GM18511 (cell line): ENCODE measurements at regions not wholly inside any gene's neighbourhood (a gene's known extent, or its start where the extent isn't known, plus 50 kb on each side); places are given as distances from the start of the nearest gene placed in this dataset.
"Not testable (repeated sequence)": the region's sequence is repeated elsewhere in the genome, so short reads cannot be mapped to it uniquely, and the experiment has no call there.

Experiments
- ATAC-seq: cut with Tn5 transposase; IDR thresholded peaks from one replicate; pipeline ENCODE4 v1.9.1; 2021; ENCODE audit warnings: mild to moderate bottlenecking, moderate library complexity; ENCODE audit not compliant: unreplicated experiment

DNA sequence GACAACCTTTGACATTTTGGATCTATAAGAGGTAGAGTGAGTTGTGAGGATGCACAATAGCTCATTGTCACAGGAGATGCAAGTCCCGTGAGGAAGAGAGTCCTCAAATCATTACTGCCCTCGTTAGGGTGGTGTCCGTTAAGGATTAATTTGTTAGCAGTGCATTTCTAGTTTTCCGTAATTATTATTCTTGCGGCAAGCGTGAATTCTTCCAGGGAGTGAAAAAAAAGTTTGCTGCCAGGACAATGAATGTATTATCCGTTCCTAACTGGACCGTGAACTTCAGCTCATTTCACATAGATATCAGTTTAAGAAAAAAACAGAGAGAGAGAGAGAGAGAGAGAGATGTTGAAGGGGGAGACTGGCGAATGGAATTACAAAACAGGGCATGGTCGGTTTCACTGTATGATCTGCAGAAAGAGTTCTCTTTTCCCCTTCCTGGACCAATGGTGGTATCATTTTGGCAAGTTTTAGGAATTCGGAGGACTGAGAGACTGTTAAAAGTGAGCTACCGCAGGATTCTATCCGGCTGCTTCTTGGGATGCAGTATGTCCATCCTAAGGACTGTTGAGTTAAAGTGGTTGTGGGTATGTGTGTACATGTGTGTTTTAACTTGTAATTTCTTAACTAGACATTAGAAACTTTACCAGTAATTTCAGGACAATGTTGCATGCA, 216.0 kb upstream of the NFIA start:
- no peak for ATAC-seq

DNA sequence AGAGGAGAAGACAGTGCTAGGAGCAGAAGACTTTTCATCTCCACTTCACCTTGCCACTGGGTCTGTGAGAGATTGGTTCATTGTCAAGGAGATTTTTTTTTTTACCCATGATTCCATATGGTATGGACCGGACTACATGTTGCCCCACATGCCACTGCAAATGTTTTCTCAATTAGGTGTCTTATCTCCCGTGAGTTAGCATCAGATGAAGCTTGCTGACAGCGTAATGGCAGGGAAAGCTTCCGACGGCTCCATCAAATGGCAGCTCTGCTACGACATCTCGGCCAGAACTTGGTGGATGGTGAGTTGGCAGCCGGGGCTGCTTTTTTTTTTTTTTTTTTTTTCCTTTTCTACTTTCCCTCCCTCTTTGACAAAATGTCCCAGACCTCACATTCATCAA, 217.2 kb upstream of the NFIA start:
- no peak for ATAC-seq

DNA sequence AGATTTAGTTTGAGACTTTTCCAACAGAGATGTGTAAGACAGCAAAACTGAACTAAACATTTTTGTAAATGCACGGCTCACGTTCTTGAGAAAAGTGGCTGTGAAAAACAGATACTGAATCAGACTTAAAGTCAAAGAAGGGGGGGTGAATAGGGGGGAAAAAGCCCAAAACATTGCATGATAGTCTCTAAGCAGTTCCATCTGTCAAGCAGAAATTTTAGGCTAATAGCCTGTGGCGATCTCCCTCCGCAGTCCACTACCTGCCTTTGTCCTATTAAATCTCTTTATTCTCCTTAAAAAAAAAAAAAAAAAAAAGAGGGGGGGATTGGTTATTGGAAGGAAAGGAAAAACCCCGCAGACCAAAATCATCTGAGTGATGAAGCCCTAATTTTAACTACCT, 217.6 kb upstream of the NFIA start:
- no peak for ATAC-seq

DNA sequence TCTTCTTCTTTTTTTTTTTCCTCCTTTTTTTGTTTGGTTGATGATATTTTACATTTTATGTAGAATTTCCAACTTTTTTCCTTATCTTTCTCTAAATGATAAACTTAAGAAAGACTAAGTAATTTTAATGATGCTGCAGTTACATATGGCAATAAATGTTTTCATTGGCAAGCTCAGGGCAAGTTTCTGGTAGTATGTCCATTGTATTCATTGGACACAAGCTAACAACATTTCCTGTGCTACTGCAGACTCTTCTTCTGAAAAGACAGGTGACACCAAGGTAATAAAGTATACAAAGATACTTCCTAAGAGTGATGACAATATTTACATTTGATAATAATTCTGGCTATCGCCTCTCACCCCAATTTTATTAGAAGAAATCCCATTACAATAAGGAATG, 219.2 kb upstream of the NFIA start:
- no peak for ATAC-seq

DNA sequence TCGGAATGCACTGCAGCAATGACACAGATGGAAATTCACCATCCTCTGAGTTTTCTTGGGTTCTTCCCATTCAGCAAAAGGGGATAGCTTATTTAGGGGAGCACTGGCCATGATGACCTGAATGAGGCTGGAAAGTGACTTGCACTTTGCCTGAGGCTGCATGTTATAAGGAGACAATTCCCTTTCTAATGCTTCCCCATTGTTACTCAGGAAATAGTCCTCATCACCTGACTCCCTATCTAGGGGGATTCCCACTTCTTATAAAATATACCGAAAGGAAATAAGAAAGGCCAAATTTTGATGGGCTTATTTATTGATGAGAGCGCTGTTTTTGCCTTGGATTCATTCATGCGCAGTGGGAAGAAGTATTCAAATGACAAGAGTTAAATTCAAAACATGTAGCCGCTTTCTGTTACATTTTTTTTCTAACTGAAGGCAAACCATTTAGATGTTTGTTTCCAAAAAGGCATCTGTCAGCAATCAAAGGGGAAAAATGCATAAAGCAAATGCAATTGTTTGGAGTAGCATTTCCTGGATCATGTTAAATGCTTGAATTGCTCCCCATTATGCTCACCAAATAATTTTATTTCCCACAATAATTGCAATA, 220.3 kb upstream of the NFIA start:
- ATAC-seq, result no peak

DNA sequence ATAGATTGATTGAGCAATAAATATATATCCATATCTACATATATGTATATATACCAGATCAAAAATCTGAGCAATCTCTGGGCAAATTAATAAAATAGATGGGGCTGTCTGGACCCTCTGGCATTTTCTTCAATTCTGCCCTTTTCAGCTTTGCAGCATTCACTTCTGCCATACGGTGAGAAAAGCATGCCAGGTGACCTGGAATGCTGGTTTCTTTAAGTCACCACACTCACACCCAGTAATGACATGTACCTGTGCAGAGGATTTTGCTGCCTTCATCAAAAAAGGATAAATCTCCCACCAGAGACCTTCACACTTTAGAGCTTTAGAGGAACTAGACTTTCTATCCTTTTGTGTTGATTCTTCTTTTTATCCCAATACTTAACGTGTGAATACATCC, 223.2 kb upstream of the NFIA start:
- no peak for ATAC-seq

DNA sequence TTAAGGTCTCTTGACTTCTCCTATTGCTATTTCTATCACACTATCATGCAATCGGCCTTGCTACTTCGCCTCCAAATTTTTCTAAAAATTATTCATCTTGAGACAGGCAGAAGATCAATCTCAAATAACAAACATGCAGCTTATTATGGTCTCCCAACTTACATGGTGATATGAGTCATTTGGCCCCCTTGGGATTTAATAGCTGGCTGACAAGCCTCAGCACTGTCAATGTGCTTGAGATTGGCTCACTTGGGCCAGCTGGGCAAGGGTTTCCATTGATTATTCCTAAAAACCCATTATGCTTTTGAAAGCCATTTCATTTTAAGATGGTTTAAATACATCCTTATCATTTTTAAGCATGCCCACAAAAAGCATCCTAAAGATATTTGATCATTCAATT, 224.5 kb upstream of the NFIA start:
- no peak for ATAC-seq

DNA sequence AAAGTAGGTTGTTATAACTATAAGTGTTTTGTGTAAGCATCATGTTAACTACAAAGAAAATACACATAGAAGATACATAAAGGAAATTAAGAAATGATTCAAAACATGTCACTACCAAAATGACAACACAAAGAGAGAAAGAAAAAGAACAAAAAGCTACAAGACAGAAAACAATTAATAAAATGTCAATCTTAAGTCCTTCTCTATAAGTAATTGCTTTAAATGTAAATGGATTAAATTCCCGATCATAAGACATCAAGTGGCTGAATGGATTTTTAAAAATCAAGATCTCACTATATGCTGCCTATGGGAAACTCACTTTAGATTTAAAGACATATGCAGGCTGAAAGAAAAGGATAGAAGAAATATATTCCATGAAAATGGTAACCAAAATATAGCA, 232.3 kb upstream of the NFIA start:
- no peak for ATAC-seq

DNA sequence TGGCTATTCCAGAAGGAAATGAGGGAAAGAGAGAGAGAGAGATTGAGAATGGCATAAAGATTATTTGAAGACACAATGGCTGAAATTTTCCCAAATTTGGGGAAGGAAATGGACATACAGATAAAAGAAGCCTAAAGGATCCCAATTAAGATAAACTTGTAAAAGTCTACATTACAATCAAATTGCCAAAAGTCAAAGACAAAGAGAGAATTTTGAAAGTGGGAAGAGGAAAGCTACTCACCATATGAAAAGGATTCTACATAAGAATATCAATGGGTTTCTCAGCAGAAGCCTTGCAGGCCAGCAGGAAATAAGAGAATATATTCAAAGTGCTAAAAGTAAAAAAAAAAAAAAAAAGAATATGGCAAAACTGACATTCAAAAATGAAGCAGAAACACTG, 233.0 kb upstream of the NFIA start:
- ATAC-seq, result no peak

DNA sequence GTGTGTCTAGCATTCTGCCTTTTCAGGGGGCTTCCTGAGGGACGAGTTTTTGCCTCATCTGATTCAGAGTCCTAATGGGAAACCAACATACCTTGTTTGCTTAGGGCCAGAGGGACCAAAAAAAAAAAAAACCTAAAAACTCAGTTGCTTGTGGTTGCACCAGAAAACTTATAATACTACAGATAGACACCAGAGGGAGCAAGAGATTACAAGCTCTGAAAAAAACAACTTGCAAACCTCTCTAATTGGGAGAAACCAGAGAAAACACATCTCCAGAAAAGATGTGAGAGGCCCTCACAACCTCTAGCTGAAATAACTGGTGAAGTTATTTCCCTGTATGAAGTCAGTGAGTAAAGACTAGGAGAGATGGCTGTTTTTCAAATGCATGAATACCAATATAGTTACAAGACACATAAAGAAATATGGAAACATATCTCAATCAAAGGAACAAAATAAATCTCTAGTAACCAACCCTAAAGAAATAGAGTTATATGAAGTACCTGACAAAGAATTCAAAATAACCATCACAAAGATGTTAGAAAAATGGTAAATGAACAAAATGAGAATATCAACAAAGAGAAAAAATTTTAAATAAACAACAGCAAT, 233.7 kb upstream of the NFIA start:
- ATAC-seq, result no peak

DNA sequence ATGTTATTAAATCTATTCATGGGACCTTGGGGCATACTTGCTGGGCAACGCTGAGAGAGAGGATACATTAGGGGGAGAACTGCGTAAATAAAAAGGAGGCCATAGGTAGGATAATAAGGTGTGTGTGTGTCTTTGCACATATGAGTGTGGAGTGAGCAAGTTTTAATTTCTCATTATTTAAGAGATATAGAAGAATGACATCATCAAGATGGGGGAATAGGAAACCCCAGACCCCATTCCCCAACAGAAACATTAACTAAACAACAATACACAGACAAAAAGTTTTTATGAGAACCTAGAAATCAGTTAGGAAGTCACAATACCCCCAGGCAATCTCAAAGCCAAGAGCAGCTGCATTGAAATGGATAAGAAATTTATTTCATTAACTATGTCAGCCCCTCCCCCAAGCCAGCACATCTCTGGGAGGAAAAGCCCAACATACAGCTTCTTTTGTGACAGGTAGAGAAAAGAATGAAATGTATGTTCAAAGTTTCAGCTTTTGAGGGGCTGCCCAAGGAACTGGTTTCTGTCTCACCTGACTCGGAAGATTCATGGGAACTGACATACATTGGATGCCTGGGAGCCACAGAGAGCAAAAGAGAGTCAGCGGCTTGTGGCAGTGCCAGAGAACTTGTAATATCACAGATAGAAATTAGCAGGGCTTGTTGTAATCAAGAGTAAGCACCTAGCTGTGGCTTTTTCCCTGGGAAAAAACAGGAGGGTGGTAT, 234.3 kb upstream of the NFIA start:
- no peak for ATAC-seq

DNA sequence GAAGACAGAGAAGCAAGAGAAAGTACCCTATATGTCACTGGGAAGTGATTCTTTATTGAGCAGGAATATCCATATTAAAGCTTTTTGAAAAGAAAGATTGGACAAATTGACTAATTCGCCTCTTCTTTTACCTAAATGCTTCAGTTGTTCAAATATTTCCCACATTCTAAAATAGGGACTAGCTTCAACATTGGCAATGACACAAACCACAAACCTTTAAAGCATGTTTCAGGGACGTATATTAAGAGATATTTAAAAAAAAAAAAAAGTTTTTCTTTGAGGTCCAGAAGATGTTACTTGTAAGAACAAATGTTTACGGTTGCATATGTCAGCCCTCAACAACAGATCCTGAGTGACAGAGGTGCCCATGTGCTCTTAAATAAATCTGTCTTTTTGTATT, 235.0 kb upstream of the NFIA start:
- no peak for ATAC-seq

DNA sequence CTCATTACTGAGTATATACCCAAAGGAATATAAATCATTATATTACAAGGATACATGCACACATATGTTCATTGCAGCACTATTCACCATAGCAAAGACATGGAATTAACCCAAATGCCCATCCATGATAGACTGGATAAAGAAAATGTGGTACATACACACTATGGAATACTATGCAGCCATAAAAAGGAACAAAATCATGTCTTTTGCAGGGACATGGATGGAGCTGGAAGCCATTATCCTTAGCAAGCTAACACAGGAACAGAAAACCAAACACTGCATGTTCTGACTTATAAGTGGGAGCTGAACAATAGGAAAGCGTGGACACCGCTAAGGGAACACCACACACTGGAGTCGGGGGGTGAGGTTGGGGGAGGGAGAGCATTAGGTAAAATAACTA, 236.7 kb upstream of the NFIA start:
- not testable (repeated sequence) for ATAC-seq

DNA sequence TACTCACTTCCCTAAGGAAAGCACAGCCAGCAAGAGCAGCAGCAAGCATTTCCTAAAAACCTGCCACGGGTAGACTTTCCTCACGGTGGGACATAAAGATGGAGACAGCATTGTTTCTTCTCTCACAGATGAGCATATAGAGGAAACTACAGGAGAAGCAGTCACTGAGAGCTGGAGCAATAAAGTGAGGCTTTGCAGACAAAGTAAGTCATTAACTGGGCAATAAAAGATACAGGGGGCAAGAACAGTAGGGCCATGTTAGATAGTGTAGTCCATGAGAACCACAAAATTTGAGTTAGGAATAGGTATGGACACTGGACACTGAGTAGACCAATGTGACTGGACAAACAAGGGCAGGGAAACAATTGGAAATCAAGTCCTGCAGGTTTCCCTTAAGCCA, 240.1 kb upstream of the NFIA start:
- ATAC-seq, result no peak

DNA sequence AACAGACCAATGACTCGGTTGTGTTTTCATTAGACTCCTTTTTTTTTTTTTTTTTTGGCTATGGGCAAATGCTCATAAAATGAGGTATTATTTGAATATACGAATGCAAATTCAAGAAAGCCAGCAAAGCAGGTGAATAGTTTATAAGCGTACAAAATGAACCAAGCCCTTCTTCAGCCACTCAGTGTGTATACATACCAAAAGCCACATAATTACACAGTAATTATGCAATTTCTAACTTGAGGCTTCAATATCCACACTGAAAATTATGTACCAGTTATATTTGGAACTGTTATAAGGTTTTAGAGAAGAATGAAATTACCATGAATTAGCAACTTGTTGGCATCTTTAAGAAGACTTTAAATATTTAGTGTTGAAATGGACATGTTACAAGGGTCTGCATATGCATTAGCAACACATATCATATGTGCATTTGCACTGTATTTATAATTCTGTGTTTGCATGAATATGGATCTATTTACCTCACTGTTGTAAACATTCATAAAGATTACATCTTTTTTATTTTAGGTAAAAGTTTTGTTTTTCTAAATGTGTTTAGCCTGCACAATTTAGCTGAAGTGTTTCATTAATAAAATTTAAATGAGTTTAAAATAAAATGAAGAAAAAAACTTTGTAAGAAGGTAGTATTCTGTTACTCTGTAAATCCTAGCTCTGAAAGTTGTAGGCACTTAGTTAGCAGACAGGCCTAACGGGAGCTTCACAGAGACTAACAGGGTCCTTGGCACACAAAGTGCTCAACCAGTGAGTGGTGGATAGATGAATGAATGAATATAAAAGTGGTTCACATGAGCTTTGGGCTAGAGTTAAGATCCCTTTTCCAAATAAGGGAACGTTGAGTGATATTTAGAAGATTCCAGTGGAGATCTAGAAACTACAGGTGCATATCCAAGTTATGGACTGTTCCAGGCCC, 241.0 kb upstream of the NFIA start:
- ATAC-seq, result no peak

DNA sequence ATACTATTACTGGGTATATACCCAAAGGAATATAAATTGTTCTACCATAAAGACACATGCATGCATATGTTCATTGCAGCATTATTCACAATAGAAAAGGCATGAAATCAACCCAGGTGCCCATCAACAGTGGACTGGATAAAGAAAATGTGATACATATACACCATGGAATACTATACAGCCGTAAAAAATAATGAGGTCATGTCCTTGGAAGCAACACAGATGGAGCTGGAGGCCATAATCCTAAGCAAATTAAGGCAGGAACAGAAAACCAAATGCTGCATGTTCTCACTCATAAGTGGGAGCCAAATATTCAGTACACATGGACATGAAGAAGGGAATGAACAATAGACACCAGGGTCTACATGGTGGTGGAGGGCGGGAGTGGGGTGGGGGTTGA, 241.9 kb upstream of the NFIA start:
- ATAC-seq, result not testable (repeated sequence)

DNA sequence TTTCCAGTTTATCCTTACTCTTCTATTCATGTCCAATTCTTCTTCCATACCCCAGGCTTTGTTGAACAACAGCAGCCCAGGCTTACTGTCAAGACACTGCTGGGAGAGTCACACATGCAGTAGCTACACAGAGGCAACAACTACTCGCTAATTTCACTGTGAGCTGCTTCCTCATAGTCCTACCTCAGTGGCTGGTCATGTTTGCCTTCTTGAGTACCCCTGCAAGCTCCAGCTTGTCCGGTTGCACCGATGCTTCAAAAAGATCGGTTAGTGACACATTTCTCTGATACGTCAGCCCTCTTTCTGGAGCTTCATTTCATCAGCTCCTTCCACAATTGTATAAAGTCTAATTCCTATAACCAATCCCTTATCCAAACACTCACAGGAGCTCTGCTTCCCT, 246.7 kb upstream of the NFIA start:
- no peak for ATAC-seq

DNA sequence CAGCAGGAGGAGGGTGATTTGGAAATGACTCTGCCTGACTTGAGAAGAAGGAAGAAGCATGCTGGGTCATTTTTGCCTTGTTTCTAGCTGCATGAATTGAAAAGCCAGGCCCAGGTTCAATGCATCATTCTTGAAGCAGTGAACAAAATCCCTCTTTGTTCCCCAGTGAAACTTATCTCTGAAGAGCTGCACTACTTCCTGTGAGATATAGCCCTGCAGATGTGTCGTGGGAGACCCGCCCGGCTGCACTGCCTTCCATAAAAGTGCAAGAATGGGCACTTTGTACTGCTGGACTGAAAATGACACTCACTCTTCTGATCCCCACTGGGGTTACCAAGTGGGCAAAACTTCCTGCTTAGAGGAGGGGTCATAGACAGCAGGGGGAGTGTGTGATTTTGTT, 249.2 kb upstream of the NFIA start:
- no peak for ATAC-seq

DNA sequence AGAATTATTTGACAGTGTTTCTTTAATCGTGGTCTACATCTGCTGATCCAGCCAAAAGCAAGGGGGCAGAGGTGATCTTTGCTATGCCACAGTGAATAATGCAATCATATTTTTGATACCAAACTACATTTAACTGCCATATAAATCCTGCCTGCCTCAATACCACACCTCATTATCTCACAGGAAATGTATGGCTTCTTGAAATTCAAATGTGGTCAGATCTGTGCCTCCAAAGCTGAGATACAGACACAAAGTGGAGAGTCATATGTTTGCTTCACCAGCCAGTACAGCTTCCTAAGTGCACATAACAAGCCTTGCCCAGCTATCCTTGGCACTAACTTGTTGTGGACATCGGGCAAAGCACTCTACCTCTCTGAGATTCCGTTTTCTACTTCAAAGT, 250.0 kb upstream of the NFIA start:
- no peak for ATAC-seq

DNA sequence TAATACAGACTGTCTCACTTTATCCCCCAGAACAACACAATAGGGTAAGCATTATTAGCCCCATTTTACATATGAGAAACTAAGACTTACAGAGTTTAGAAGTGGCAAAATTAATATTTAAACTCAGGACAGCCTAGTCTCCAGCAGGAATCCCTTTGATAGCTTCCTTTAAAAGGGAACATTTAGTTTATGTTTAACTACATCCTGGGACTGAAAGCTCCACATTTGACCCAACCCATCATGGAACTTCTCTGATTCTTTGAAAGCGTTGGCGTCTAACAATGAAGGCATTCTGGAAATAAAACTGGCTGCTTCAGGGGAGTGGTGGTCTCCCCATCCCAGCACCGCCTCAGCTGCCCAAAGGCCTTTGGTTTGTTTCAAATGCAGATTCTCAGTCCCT, 250.6 kb upstream of the NFIA start:
- no peak for ATAC-seq

DNA sequence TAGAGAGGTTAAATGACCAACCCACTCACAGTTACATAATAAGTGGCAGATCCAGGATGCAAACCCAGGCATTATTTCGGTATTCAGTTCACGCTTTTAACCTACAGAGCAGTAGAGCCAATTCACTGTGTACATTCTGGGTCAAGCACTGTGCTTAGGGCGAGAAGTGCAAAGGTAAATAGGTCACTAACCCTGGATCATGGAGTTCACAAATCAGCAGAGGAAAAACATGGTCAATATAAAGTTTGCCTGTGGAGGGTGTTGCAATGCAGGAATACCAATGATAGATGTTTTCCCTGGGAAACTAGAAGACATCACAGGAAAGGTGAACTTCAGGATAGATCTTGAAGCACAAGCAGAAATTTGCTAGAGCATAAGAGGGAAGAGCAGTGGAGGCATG, 253.4 kb upstream of the NFIA start:
- ATAC-seq, result no peak
